Tibial artery (tissue), 4 donors: ENCODE measurements at regions not wholly inside any gene's neighbourhood (a gene's known extent, or its start where the extent isn't known, plus 50 kb on each side); places are given as distances from the start of the nearest gene placed in this dataset.
"Not testable (repeated sequence)": the region's sequence is repeated elsewhere in the genome, so short reads cannot be mapped to it uniquely, and the experiment has no call there.

Experiments
- DNase-seq, 2 donors: peaks; one replicate each; pipeline ENCODE4 v3.0.0-alpha.2; 2019
- H3K27ac ChIP-seq, 2 donors: fragments of 200-600 bp; sonication (generic) in 1 of 2; 1 replicate in 1 of 2; 2 replicates in 1 of 2; pipeline ENCODE4 v1.5.1; 2018 to 2019; ENCODE audit warnings: mild to moderate bottlenecking in 1 of 2
- H3K27me3 ChIP-seq, 2 donors: fragments of 200-600 bp; sonication (generic) in 1 of 2; one replicate each; pipeline versions ENCODE4 v1.5.1 to v1.6.0; 2016 to 2019
- H3K36me3 ChIP-seq, 3 donors: fragments of 200-600 bp; sonication (generic) in 2 of 3; one replicate each; pipeline ENCODE4 v1.5.1; 2016 to 2019; ENCODE audit warnings: mild to moderate bottlenecking in 2 of 3
- H3K4me1 ChIP-seq, 4 donors: fragments of 200-600 bp; sonication (generic) in 2 of 4; 1 replicate in 3 of 4; 2 replicates in 1 of 4; pipeline ENCODE4 v1.5.1; 2016 to 2019
- H3K4me3 ChIP-seq, 2 donors: fragments of 200-600 bp; sonication (generic) in 1 of 2; 1 replicate in 1 of 2; 2 replicates in 1 of 2; pipeline ENCODE4 v1.5.1; 2018 to 2019; ENCODE audit warnings: mild to moderate bottlenecking in 2 of 2
- H3K9me3 ChIP-seq, 3 donors: fragments of 200-600 bp; sonication (generic) in 1 of 3; one replicate each; pipeline ENCODE4 v1.5.1; 2016 to 2019
- intact Hi-C: fragments of 100-400 bp; cut with DNase I; formaldehyde crosslinking; loops from one replicate; pipeline ENCODE4 v1.15.0; 2023; ENCODE audit warnings: low total_unique reads
- TF ChIP-seq, protein P1 (sequence below), 2 experiments: fragments of 200-600 bp in 1 of 2; fragments of 450-650 bp in 1 of 2; IDR thresholded peaks; one replicate each; pipeline ENCODE4 v1.5.1; 2017 to 2019; ENCODE audit warnings: antibody characterized with exemption in 2 of 2, mild to moderate bottlenecking in 1 of 2, moderate library complexity in 1 of 2

DNA sequence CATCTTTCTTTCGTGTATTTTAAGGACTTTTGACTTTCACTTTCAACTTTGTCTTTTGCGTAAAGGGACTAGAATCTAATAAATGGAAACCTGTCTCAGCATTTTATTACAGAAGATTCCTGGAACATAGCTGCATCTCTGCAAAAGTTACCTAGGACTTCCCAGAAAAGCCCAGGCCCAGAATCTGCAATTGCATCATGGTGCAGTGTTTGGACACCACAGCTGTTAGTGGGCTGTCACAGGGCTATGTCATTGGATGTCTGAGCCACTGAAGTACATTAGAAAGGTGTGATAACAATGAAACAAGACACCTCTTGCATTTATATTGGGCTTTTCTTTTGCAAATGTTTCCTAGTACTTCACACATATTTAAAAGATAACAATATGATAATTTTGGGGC, 199.9 kb upstream of the IGF1 start:
- intact Hi-C loops, result no loop called here
- DNase-seq, result no peak
- TF ChIP-seq, protein P1, sequence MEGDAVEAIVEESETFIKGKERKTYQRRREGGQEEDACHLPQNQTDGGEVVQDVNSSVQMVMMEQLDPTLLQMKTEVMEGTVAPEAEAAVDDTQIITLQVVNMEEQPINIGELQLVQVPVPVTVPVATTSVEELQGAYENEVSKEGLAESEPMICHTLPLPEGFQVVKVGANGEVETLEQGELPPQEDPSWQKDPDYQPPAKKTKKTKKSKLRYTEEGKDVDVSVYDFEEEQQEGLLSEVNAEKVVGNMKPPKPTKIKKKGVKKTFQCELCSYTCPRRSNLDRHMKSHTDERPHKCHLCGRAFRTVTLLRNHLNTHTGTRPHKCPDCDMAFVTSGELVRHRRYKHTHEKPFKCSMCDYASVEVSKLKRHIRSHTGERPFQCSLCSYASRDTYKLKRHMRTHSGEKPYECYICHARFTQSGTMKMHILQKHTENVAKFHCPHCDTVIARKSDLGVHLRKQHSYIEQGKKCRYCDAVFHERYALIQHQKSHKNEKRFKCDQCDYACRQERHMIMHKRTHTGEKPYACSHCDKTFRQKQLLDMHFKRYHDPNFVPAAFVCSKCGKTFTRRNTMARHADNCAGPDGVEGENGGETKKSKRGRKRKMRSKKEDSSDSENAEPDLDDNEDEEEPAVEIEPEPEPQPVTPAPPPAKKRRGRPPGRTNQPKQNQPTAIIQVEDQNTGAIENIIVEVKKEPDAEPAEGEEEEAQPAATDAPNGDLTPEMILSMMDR (IDR thresholded peaks at IDR 0.05), result no peak
- no peaks in the 10 kb centered on the region for H3K36me3 ChIP-seq
- no peaks in the 10 kb centered on the region for H3K9me3 ChIP-seq
- no peaks in the 10 kb centered on the region for H3K27me3 ChIP-seq
- no peak overlapping the region for H3K4me3 ChIP-seq
- H3K4me1 ChIP-seq, result no peaks in the 10 kb centered on the region
- H3K27ac ChIP-seq, result no peak overlapping the region

DNA sequence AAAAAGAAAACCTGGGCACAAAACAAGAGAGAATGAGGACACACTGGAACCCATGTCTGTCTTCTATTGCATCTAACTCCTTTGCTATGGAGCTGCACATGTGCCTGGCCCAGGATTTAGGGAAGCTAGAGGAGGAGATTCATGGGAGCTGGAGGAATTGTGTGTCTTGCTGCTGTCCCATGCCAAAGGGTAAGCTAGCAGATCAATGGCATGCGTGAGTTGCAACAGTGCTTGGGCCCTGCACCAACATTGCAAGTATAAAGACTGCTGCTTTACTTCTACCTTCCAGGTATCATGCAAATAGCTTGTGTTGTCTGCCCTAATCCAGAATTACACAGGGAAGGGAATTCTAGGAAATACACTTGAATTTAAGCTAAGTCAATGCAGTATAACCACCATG, 196.4 kb upstream of the IGF1 start:
- Histone ChIP-seq H3K4me3 (no peak overlapping the region), H3K36me3 (no peaks in the 10 kb centered on the region), H3K27ac (no peak overlapping the region), H3K9me3 (peaks cover 0 to 11% (median 8%) of the 10 kb centered on the region in 3 donors), H3K27me3 (no peaks in the 10 kb centered on the region), H3K4me1 (no peaks in the 10 kb centered on the region)
- DNase-seq, result no peak
- TF ChIP-seq, protein P1 (IDR thresholded peaks at IDR 0.05), result no peak
- intact Hi-C loops, result no loop called here

DNA sequence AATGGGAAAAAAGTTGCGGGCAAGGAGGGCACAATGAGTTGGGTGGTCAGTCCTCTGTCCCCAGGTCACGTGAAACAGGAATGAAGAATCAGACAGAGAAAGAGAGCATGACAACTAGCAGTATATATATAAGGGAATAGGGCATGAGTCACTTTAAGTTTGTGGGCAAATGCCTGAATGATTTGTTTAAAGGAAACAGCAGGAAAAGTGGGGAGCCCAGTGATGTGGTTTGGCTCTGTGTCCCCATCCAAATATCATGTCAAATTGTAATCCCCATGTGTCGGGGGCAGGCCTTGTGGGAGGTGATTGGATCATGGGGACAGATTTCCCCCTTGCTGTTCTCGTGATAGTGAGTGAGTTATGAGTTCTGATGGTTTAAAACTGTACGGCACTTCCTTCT, 195.3 kb upstream of the IGF1 start:
- TF ChIP-seq, protein P1 (IDR thresholded peaks at IDR 0.05), result no peak
- DNase-seq, result no peak
- Histone ChIP-seq H3K36me3 (no peaks in the 10 kb centered on the region), H3K4me3 (no peak overlapping the region), H3K4me1 (no peaks in the 10 kb centered on the region), H3K27ac (no peak overlapping the region), H3K27me3 (no peaks in the 10 kb centered on the region), H3K9me3 (peaks cover 0 to 11% (median 8%) of the 10 kb centered on the region in 3 donors)
- intact Hi-C loops, result no loop called here

DNA sequence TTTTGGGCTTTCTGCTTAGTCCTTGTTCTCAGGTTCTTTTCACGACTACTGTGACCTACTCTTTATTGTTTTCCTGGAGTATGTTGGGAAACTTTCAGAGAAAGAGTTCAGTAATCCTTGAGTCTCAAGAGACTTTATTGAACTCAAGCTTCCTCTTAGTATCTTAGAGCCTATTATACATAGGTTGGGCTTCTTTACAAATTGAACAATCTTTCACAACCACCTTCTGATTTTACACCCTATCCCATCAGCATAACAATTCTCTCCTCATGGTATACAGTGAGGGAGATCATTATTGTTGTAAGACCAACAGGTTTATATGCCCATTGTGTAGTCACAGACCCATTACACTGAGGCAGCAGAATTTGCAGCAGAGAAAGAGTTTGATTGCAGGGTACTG, 193.2 kb upstream of the IGF1 start:
- Histone ChIP-seq H3K4me1 (no peaks in the 10 kb centered on the region), H3K36me3 (no peaks in the 10 kb centered on the region), H3K27me3 (no peaks in the 10 kb centered on the region), H3K4me3 (no peak overlapping the region), H3K9me3 (peaks cover 0 to 11% (median 8%) of the 10 kb centered on the region in 3 donors), H3K27ac (no peak overlapping the region)
- DNase-seq, result no peak
- TF ChIP-seq, protein P1 (IDR thresholded peaks at IDR 0.05), result no peak
- intact Hi-C loops, result no loop called here

DNA sequence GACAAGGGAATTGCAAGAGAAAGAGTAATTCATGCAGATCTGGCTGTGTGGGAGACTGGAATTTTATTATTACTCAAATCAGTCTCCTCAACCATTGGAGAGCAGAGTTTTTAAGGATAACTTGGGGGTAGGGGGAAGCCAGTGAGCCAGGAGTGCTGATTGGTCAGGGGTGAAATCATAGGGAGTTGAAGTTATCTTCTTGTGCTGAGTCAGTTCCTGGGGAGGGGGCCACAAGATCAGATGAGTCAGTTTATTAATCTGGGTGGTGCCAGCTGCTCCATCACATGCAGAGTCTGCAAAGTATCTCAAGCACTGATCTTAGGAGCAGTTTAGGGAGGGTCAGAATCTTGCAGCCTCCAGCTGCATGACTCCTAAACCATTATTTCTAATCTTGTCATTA, 191.8 kb upstream of the IGF1 start:
- H3K27me3 ChIP-seq, H3K27ac ChIP-seq, H3K4me1 ChIP-seq, intact Hi-C loops, DNase-seq, H3K4me3 ChIP-seq, H3K36me3 ChIP-seq: not testable (repeated sequence)
- H3K9me3 ChIP-seq, result peaks cover 0 to 11% (median 8%) of the 10 kb centered on the region in 3 donors

DNA sequence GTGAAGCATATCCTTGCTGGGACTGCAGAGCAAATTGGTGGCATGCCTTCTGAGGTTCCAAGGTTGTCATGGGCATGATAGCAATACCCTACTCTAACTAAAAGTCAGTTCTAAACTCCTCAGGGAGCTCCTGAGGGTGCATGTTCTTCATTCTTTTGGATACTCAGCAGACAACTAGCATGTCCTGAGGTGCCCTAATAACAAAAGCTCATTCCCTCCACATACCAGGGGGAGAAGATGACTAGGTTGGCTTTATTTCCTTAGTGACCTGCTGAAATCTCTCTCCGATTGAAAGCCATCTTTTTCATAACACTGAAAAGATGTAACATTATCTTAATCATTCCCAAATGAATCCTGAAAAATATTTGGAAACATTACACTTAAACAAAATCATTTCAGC, 188.7 kb upstream of the IGF1 start:
- no peaks in the 10 kb centered on the region for H3K4me1 ChIP-seq
- TF ChIP-seq, protein P1 (IDR thresholded peaks at IDR 0.05), result no peak
- no peak for DNase-seq
- intact Hi-C loops, result no loop called here
- peaks cover 0 to 8% (median 8%) of the 10 kb centered on the region in 3 donors for H3K9me3 ChIP-seq
- H3K36me3 ChIP-seq, result no peaks in the 10 kb centered on the region
- H3K27ac ChIP-seq, result no peak overlapping the region
- no peaks in the 10 kb centered on the region for H3K27me3 ChIP-seq
- no peak overlapping the region for H3K4me3 ChIP-seq

DNA sequence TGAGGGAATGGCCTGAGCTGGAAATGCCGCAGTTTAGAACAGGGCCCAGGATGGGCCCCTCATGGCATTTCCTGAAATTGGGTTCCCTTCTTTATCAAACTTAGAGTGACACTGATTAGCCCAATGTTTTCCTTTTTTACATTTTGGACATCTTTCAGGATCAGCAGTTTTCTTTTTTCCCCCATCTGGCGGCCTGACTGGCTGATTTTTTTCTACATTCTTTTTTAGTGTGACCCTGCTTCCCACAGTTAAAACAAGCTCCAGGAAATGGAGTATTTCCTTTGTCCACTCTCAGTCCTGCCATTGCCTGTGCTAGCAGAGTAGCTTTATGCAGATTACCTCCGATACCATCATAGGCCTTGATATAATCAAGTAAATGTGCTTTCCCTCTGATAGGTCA, 185.8 kb upstream of the IGF1 start:
- intact Hi-C loops, H3K36me3 ChIP-seq, H3K4me1 ChIP-seq, H3K9me3 ChIP-seq, H3K27ac ChIP-seq, DNase-seq, H3K4me3 ChIP-seq, H3K27me3 ChIP-seq: not testable (repeated sequence)
